ENCODE measurements at regions not wholly inside any gene's neighbourhood (a gene's known extent, or its start where the extent isn't known, plus 50 kb on each side); places are given as distances from the start of the nearest gene placed in this dataset.

DNA sequence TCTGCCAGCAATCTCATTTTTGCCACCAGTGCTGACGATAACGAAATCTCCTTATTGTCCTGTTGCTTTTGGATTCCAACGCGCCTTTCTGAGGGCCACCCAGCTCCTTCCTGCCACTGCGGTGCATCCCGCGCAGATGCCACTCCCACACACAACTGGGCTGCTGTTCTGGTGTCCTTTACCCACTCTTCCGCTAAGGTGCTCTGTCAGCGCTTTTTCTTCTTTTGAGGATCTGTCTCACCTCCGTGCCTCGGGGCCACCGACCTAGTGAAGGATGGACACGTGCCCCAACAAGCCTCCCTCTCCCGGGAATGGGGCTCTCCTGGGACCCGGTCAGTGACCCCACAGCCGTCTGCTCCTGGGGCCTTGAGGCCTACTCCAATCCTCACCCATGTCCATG lies 314.3 kb upstream of the COBL start:
- no peak for DNase-seq (ENCODE audit: extremely low spot score)
- CTCF ChIA-PET, result no interaction called here
- POLR2A ChIA-PET, result no interaction called here
- TF ChIP-seq, protein P1, sequence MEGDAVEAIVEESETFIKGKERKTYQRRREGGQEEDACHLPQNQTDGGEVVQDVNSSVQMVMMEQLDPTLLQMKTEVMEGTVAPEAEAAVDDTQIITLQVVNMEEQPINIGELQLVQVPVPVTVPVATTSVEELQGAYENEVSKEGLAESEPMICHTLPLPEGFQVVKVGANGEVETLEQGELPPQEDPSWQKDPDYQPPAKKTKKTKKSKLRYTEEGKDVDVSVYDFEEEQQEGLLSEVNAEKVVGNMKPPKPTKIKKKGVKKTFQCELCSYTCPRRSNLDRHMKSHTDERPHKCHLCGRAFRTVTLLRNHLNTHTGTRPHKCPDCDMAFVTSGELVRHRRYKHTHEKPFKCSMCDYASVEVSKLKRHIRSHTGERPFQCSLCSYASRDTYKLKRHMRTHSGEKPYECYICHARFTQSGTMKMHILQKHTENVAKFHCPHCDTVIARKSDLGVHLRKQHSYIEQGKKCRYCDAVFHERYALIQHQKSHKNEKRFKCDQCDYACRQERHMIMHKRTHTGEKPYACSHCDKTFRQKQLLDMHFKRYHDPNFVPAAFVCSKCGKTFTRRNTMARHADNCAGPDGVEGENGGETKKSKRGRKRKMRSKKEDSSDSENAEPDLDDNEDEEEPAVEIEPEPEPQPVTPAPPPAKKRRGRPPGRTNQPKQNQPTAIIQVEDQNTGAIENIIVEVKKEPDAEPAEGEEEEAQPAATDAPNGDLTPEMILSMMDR (IDR thresholded peaks at IDR 0.05; ENCODE audit: control extremely low read depth, extremely low read depth, low read depth, missing control alignments), result no peak

DNA sequence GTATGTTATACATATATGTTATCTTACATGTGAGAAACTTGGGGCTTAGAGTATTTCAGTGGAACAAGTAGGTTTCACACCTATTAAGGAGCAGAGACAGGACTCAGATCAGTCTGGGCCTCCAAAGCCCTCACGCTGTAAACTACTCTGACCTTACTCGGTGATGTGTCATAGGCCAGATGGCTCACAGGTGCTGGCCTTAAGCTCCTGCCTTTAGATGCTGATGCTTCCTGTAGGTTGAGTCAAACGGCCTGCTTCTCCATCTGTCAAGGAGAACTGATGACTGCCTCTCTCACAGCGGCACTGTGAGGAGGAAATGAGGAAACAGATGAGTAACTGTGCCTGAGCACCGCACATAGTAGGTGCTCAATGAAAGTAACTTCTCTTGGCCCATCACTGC lies 312.6 kb upstream of the COBL start:
- ChIA-PET CTCF (no interaction called here), POLR2A (no interaction called here)

DNA sequence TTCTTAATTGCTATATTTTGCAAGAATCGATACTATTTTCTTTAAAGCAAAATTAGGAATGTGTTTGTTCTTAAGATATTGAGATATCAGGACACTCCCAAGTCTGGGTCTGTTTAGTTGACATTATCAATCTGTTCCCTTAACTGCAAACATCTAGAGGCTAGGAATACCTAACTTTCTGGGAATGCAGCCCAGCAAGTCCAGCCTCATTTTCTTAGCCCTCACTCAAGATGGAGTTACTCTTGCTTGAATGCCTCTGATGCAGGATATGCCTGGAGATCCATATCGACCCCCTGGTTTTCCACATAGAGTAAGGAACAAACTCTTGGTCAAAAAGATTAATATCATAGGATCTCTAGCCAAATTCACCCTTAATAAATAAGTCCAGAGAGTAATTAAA lies 305.3 kb upstream of the COBL start:
- TF ChIP-seq, protein P1 (IDR thresholded peaks at IDR 0.05; ENCODE audit: control extremely low read depth, extremely low read depth, low read depth, missing control alignments), result no peak
- no peak for DNase-seq (ENCODE audit: extremely low spot score)
- POLR2A ChIA-PET, result no interaction called here
- CTCF ChIA-PET, result no interaction called here

More for the DNA sequence above, 312.6 kb upstream of the COBL start:
- TF ChIP-seq, protein P1 (IDR thresholded peaks at IDR 0.05; ENCODE audit: control extremely low read depth, extremely low read depth, low read depth, missing control alignments), result no peak
- no peak for DNase-seq (ENCODE audit: extremely low spot score)

DNA sequence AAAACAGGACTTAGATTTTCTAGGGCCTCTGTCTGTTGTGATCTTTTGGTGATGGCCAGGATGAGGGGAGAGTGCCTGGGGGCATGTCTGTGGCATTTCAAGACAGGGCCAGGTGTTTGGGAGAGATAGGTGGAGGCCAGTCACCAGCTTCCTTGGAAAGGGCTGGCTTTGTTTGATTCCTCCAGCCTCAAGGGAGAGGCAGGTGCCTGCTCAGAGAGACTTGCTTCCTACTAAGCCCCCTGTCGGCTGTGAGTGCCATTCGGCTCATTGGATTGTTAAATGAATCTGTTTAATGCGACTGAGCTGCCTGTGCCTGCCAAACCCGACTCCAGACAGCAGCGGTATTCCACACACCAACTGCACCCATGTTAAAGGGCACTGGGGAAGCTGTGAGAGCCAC lies 304.1 kb upstream of the COBL start:
- no peak for DNase-seq (ENCODE audit: extremely low spot score)
- TF ChIP-seq, protein P1 (IDR thresholded peaks at IDR 0.05; ENCODE audit: control extremely low read depth, extremely low read depth, low read depth, missing control alignments), result no peak
- ChIA-PET CTCF (no interaction called here), POLR2A (no interaction called here)

DNA sequence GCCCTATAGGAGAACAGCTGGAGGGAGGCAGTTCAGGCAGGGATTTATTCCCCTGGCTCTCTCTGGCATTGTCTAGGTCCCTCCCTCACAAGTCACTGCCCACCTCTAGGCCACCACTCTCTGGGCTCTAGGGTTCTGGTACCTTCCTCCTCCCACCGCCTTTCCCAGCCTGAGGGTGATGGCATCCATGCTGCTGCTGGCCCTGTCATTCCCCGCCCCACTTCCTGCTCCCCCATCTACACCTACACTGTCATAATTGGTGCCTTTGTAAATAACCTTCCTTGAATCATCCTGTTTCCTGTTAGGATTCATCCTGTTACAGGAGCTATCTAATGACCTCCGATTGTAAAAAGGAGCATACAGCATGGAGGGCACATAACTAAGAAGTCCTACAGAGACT lies 303.3 kb upstream of the COBL start:
- CTCF ChIA-PET, result no interaction called here
- POLR2A ChIA-PET, result no interaction called here

DNA sequence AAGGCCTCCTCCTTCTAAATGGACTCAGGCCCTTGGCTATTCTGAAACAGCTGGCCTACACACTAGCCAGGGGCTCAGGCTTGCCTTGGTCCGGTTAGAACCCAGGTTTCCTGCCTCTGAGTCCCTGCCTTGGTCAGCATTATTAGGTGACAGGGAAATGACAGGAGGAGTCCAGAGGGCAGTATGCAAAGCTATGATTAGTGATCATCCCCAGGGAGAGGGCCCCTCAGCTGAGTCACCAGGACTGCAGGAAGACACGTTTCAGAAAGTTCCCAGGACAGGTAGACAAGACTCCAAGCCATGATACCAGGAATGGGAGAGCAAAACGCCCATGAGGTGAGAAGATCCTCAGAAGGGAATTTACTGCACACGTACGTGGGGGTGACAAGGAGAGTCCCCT lies 301.1 kb upstream of the COBL start:
- CTCF ChIA-PET, result no interaction called here
- POLR2A ChIA-PET, result no interaction called here

More for the DNA sequence above, 303.3 kb upstream of the COBL start:
- TF ChIP-seq, protein P1 (IDR thresholded peaks at IDR 0.05; ENCODE audit: control extremely low read depth, extremely low read depth, low read depth, missing control alignments), result no peak
- no peak for DNase-seq (ENCODE audit: extremely low spot score)

More for the DNA sequence above, 301.1 kb upstream of the COBL start:
- DNase-seq (ENCODE audit: extremely low spot score), result no peak
- TF ChIP-seq, protein P1 (IDR thresholded peaks at IDR 0.05; ENCODE audit: control extremely low read depth, extremely low read depth, low read depth, missing control alignments), result no peak
